ENCODE measurements at regions not wholly inside any gene's neighbourhood (a gene's known extent, or its start where the extent isn't known, plus 50 kb on each side); places are given as distances from the start of the nearest gene placed in this dataset.

- H2AFZ ChIP-seq (ENCODE audit: low read length): no peak overlapping the region
- no peaks in the 10 kb centered on the region for H4K20me1 ChIP-seq (ENCODE audit: control insufficient read depth, extremely low read depth, insufficient read depth, low read length)
- H3K9me3 ChIP-seq (ENCODE audit: control insufficient read depth, insufficient read depth, low read depth, low read length): no peaks in the 10 kb centered on the region
- no peak overlapping the region for H3K9ac ChIP-seq (ENCODE audit: insufficient read depth, low read length)
- H3K36me3 ChIP-seq (ENCODE audit: control insufficient read depth, insufficient read depth, low read length): no peaks in the 10 kb centered on the region
- H3K4me1 ChIP-seq (ENCODE audit: control insufficient read depth, extremely low read depth, insufficient read depth, low read length): no peaks in the 10 kb centered on the region
- no peak overlapping the region for H3K4me3 ChIP-seq (replicated peaks in 1 of 4; ENCODE audit: control extremely low read depth in 1 of 4, insufficient read depth in 1 of 4, low read depth in 3 of 4, low read length in 4 of 4)
- H3K4me2 ChIP-seq (ENCODE audit: extremely low read depth, insufficient read depth, low read length): no peak overlapping the region
- DNase-seq (ENCODE audit: low read depth in 2 of 2): no peak
- H3K27me3 ChIP-seq (ENCODE audit: control insufficient read depth, insufficient read depth, low read length): no peaks in the 10 kb centered on the region
- no peaks in the 10 kb centered on the region for H3K79me2 ChIP-seq (ENCODE audit: control insufficient read depth, insufficient read depth, low read length)
- H3K27ac ChIP-seq (ENCODE audit: insufficient read depth, low read length): no peak overlapping the region
- no peak for TF ChIP-seq EZH2 (IDR thresholded peaks at IDR 0.05; ENCODE audit: low read length, missing control alignments)
Measured at GRCh38 chr4:160414496-160414895, 1311.6 kb downstream of the RAPGEF2 start.

- Histone ChIP-seq H2AFZ (ENCODE audit: low read length) (no peak overlapping the region), H4K20me1 (ENCODE audit: control insufficient read depth, extremely low read depth, insufficient read depth, low read length) (no peaks in the 10 kb centered on the region), H3K4me3 (replicated peaks in 1 of 4; ENCODE audit: control extremely low read depth in 1 of 4, insufficient read depth in 1 of 4, low read depth in 3 of 4, low read length in 4 of 4) (no peak overlapping the region), H3K27ac (ENCODE audit: insufficient read depth, low read length) (no peak overlapping the region), H3K9me3 (ENCODE audit: control insufficient read depth, insufficient read depth, low read depth, low read length) (no peaks in the 10 kb centered on the region), H3K4me2 (ENCODE audit: extremely low read depth, insufficient read depth, low read length) (no peak overlapping the region), H3K36me3 (ENCODE audit: control insufficient read depth, insufficient read depth, low read length) (no peaks in the 10 kb centered on the region), H3K27me3 (ENCODE audit: control insufficient read depth, insufficient read depth, low read length) (no peaks in the 10 kb centered on the region), H3K4me1 (ENCODE audit: control insufficient read depth, extremely low read depth, insufficient read depth, low read length) (no peaks in the 10 kb centered on the region), H3K79me2 (ENCODE audit: control insufficient read depth, insufficient read depth, low read length) (no peaks in the 10 kb centered on the region), H3K9ac (ENCODE audit: insufficient read depth, low read length) (no peak overlapping the region)
- DNase-seq (ENCODE audit: low read depth in 2 of 2): peak; percentile 1 to 31
- TF ChIP-seq CTCF (conservative IDR thresholded peaks at IDR 0.05 in 1 of 2, IDR thresholded peaks at IDR 0.05 in 1 of 2; ENCODE audit: low read depth in 1 of 2, low read length in 2 of 2) (no peak), EZH2 (IDR thresholded peaks at IDR 0.05; ENCODE audit: low read length, missing control alignments) (no peak)
Measured at GRCh38 chr4:160423879-160424451, 1321.1 kb downstream of the RAPGEF2 start.

GRCh38 chr4:160426233-160426632 lies 1323.4 kb downstream of the RAPGEF2 start:
- no peak overlapping the region for H2AFZ ChIP-seq (ENCODE audit: low read length)
- H3K9me3 ChIP-seq (ENCODE audit: control insufficient read depth, insufficient read depth, low read depth, low read length): no peaks in the 10 kb centered on the region
- H3K27ac ChIP-seq (ENCODE audit: insufficient read depth, low read length): no peak overlapping the region
- TF ChIP-seq EZH2 (IDR thresholded peaks at IDR 0.05; ENCODE audit: low read length, missing control alignments): no peak
- no peak for TF ChIP-seq CTCF (conservative IDR thresholded peaks at IDR 0.05 in 1 of 2, IDR thresholded peaks at IDR 0.05 in 1 of 2; ENCODE audit: low read depth in 1 of 2, low read length in 2 of 2)
- no peaks in the 10 kb centered on the region for H3K79me2 ChIP-seq (ENCODE audit: control insufficient read depth, insufficient read depth, low read length)
- H3K4me3 ChIP-seq (replicated peaks in 1 of 4; ENCODE audit: control extremely low read depth in 1 of 4, insufficient read depth in 1 of 4, low read depth in 3 of 4, low read length in 4 of 4): no peak overlapping the region
- no peak overlapping the region for H3K4me2 ChIP-seq (ENCODE audit: extremely low read depth, insufficient read depth, low read length)
- no peak overlapping the region for H3K9ac ChIP-seq (ENCODE audit: insufficient read depth, low read length)
- no peaks in the 10 kb centered on the region for H3K36me3 ChIP-seq (ENCODE audit: control insufficient read depth, insufficient read depth, low read length)
- H3K4me1 ChIP-seq (ENCODE audit: control insufficient read depth, extremely low read depth, insufficient read depth, low read length): no peaks in the 10 kb centered on the region
- H4K20me1 ChIP-seq (ENCODE audit: control insufficient read depth, extremely low read depth, insufficient read depth, low read length): no peaks in the 10 kb centered on the region
- no peak for DNase-seq (ENCODE audit: low read depth in 2 of 2)
- H3K27me3 ChIP-seq (ENCODE audit: control insufficient read depth, insufficient read depth, low read length): no peaks in the 10 kb centered on the region

Measured in fibroblast of lung (primary cell).